Thoracic aorta (tissue), 2 donors: ENCODE measurements at regions not wholly inside any gene's neighbourhood (a gene's known extent, or its start where the extent isn't known, plus 50 kb on each side); places are given as distances from the start of the nearest gene placed in this dataset.

Experiments used
- ATAC-seq: fragments of 150-250 bp; one replicate; pipeline ENCODE4 v1.8.0; 2017; ENCODE audit warnings: low read depth; ENCODE audit not compliant: insufficient number of reproducible peaks, low FRiP score
- DNase-seq: peaks from one replicate; pipeline ENCODE4 v3.0.0-alpha.2; 2020; ENCODE audit warnings: low spot score
- H3K27ac ChIP-seq, 2 donors: fragments of 200-600 bp; sonication (generic); 1 replicate in 1 of 2; 2 replicates in 1 of 2; pipeline ENCODE4 v1.5.1; 2016; ENCODE audit warnings: mild to moderate bottlenecking in 2 of 2, moderate library complexity in 2 of 2
- H3K27me3 ChIP-seq: fragments of 200-600 bp; sonication (generic); replicated peaks from 2 replicates; pipeline ENCODE4 v1.6.0; 2016; ENCODE audit warnings: mild to moderate bottlenecking; ENCODE audit not compliant: insufficient read depth
- H3K36me3 ChIP-seq: fragments of 200-600 bp; sonication (generic); one replicate; pipeline ENCODE4 v1.5.1; 2016
- H3K4me1 ChIP-seq, 2 donors: fragments of 200-600 bp; sonication (generic); 1 replicate in 1 of 2; 2 replicates in 1 of 2; pipeline versions ENCODE4 v1.5.1 to v1.6.0; 2016; ENCODE audit warnings: low read depth in 2 of 2, mild to moderate bottlenecking in 1 of 2; ENCODE audit not compliant: control insufficient read depth in 1 of 2
- H3K4me3 ChIP-seq: fragments of 200-600 bp; sonication (generic); 2 replicates; pipeline ENCODE4 v1.5.1; 2016; ENCODE audit warnings: mild to moderate bottlenecking
- H3K9me3 ChIP-seq: fragments of 200-600 bp; sonication (generic); 2 replicates; pipeline ENCODE4 v1.5.1; 2016
- TF ChIP-seq, protein P1 (sequence below): fragments of 200-600 bp; sonication (generic); IDR thresholded peaks from one replicate; pipeline ENCODE4 v1.5.1; 2019; ENCODE audit warnings: antibody characterized with exemption

DNA sequence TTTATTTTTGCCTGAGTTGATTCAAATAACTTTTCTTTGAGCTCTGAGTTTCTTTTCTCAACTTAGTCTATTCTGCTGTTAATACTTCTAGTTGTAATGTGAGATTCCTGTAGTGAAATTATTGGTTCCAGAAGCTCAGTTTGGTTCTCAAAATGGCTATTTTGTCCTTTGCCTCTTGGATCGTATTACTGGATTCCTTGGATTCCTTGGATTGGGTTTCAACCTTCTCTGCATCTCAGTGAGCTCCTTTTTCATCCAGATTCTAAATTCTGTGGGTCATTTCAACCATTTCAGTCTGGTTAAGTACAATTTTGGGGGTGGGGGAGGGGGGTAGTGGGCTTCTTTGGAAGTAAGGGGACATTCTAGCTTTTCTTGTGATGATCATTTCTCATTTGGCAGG lies 341.1 kb upstream of the CNTN5 start:
- TF ChIP-seq, protein P1, sequence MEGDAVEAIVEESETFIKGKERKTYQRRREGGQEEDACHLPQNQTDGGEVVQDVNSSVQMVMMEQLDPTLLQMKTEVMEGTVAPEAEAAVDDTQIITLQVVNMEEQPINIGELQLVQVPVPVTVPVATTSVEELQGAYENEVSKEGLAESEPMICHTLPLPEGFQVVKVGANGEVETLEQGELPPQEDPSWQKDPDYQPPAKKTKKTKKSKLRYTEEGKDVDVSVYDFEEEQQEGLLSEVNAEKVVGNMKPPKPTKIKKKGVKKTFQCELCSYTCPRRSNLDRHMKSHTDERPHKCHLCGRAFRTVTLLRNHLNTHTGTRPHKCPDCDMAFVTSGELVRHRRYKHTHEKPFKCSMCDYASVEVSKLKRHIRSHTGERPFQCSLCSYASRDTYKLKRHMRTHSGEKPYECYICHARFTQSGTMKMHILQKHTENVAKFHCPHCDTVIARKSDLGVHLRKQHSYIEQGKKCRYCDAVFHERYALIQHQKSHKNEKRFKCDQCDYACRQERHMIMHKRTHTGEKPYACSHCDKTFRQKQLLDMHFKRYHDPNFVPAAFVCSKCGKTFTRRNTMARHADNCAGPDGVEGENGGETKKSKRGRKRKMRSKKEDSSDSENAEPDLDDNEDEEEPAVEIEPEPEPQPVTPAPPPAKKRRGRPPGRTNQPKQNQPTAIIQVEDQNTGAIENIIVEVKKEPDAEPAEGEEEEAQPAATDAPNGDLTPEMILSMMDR, result no peak
- Histone ChIP-seq H3K27ac (no peak overlapping the region), H3K9me3 (no peaks in the 10 kb centered on the region), H3K4me1 (no peaks in the 10 kb centered on the region), H3K4me3 (no peak overlapping the region), H3K36me3 (no peaks in the 10 kb centered on the region), H3K27me3 (no peaks in the 10 kb centered on the region)
- no peak for ATAC-seq
- no peak for DNase-seq

DNA sequence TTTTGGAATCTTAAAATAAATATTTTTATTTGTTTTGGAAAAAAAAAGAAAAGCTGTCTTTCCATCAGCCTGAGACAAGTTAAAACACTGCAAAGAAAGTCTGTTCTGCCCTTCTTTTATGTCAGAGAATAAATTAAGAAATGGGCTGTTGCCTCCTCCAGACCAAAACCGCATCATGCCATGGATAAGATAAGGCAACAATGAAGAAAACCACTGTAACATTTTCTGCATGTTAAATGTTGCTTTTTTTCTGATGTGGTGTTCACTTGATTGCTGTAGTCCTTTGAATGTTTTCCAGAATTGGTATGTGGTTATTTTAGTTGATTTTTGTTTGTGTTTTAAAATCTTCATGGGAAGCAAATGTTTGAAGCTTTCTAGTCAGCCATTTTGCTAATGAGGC lies 319.2 kb upstream of the CNTN5 start:
- H3K4me1 ChIP-seq, result no peaks in the 10 kb centered on the region
- no peak for ATAC-seq
- H3K27ac ChIP-seq, result no peak overlapping the region
- H3K4me3 ChIP-seq, result no peak overlapping the region
- DNase-seq, result no peak
- TF ChIP-seq, protein P1, result no peak
- H3K36me3 ChIP-seq, result no peaks in the 10 kb centered on the region
- H3K27me3 ChIP-seq, result no peaks in the 10 kb centered on the region
- H3K9me3 ChIP-seq, result no peaks in the 10 kb centered on the region

DNA sequence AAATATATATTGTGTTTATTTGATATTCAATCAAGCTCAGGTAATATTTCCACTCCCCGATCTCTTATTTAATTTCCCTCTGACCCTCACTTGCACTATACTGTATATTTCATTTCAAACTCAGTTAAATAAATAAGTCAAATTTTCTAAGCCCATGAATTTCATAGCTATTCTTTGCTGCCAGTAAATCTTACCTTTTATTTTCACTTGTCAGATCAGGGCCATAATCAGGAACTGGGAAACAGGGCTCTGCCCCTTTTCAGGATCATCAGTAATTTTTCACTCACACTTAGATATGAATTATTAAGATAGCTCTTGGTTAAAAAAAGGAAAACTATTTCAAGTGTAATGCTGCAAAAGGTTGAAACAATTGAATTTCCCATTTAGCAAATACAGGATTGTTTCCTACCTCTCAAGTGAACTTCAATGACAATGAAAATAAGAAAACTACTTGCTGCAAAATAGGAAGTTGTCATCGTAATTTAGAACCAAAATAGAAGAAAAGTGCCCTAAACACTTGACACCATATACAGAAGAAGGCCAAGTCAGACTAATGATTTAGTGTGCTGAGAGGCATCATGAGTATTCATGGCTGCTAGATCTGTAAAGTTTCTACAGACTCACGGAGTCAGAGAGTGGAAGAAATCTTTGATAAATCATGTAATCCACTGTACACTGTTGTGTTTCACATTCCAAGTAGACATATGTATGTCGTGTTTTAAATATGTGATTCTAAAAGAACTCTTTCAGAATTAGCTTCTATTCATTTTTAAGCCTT lies 316.8 kb upstream of the CNTN5 start:
- DNase-seq, result no peak
- no peaks in the 10 kb centered on the region for H3K27me3 ChIP-seq

DNA sequence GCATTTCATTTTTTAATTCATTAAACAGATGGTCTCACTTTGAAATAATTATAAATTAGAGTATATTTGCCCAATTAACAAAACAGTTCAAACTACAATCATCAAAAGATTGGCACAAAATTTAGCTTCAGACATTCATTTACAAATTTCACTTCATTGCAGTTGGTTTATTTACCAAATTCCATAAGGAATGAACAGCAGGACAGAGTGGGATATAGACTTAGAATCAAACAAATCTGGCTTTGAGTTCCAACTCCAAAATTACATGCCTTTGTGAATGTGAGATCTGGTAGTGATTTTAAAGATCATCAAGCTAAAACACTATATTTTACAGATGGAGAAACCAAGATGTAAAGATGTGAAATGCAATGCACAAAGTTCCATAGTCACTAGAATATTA lies 310.7 kb upstream of the CNTN5 start:
- H3K27ac ChIP-seq, result no peak overlapping the region
- DNase-seq (no peak), ATAC-seq (no peak)
- H3K4me1 ChIP-seq, result no peaks in the 10 kb centered on the region
- TF ChIP-seq, protein P1, result no peak
- H3K27me3 ChIP-seq, result no peaks in the 10 kb centered on the region
- H3K9me3 ChIP-seq, result no peaks in the 10 kb centered on the region
- H3K36me3 ChIP-seq, result no peaks in the 10 kb centered on the region
- H3K4me3 ChIP-seq, result no peak overlapping the region

More for the DNA sequence above, 316.8 kb upstream of the CNTN5 start:
- no peaks in the 10 kb centered on the region for H3K9me3 ChIP-seq
- no peak overlapping the region for H3K27ac ChIP-seq
- H3K36me3 ChIP-seq, result no peaks in the 10 kb centered on the region
- ATAC-seq, result no peak
- TF ChIP-seq, protein P1, result no peak
- no peak overlapping the region for H3K4me3 ChIP-seq
- H3K4me1 ChIP-seq, result no peaks in the 10 kb centered on the region

DNA sequence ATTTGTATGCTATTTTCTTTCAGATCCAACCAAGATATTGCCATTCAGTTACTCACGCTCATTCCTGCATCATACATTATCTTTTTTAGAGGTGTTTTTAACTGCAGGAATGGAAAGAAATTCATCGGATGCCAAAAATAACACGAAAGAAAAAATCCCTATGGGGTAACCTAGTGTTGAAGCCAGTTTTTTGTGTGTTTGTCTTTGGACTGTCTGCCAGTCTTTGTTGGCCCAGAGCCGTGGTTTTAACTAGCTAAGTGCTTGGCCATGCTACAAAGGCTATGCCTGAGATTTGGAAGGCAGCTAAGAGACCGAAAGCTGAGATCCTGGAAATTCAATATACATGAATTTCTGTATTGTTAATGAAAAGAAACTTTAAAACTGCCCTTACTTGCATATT lies 309.8 kb upstream of the CNTN5 start:
- no peak for DNase-seq
- TF ChIP-seq, protein P1, result no peak
- H3K4me3 ChIP-seq, result no peak overlapping the region
- ATAC-seq, result no peak
- no peaks in the 10 kb centered on the region for H3K9me3 ChIP-seq
- no peaks in the 10 kb centered on the region for H3K27me3 ChIP-seq
- no peaks in the 10 kb centered on the region for H3K36me3 ChIP-seq
- no peak overlapping the region for H3K27ac ChIP-seq
- no peaks in the 10 kb centered on the region for H3K4me1 ChIP-seq
